H1 (cell line): ENCODE measurements at regions not wholly inside any gene's neighbourhood (a gene's known extent, or its start where the extent isn't known, plus 50 kb on each side); places are given as distances from the start of the nearest gene placed in this dataset.

Experiments used
- CTCF ChIA-PET: fragments of 300-600 bp; sonication (Branson Sonifier 250); formaldehyde crosslinking; loops from one replicate; lab custom pipeline; 2021; ENCODE audit not compliant: partially characterized antibody; lab: Charles Lee
- POLR2A ChIA-PET: fragments of 300-600 bp; sonication (Branson Sonifier 250); formaldehyde crosslinking; loops from one replicate; lab custom pipeline; 2021; ENCODE audit warnings: inconsistent platforms; ENCODE audit not compliant: partially characterized antibody; lab: Charles Lee
- DNase-seq, 2 experiments: peaks; one replicate each; pipeline versions ENCODE4 v3.0.0 to v3.0.0-alpha.2; 2010 to 2022; ENCODE audit warnings: low spot score in 2 of 2, low read depth in 1 of 2, mixed read lengths in 1 of 2
- FAIRE-seq: peaks from 2 replicates; lab custom pipeline; 2011; peaks lifted over from hg19 to GRCh38; lab: Jason Lieb, UNC
- H2AFZ ChIP-seq: 2 replicates; pipeline ENCODE4 v1.8.1; 2012; ENCODE audit warnings: low read length, inconsistent platforms
- H2AK5ac ChIP-seq: 2 replicates; pipeline ENCODE4 v1.6.1; 2013; ENCODE audit warnings: low read depth, low read length
- H2BK120ac ChIP-seq: replicated peaks from 2 replicates; pipeline ENCODE3; 2013; ENCODE audit warnings: low read depth, low read length, inconsistent platforms
- H2BK12ac ChIP-seq: 2 replicates; pipeline ENCODE4 v1.6.1; 2013; ENCODE audit warnings: low read depth, low read length
- H2BK15ac ChIP-seq: 2 replicates; pipeline ENCODE4 v1.6.1; 2013; ENCODE audit warnings: low read length
- H2BK20ac ChIP-seq: 2 replicates; pipeline ENCODE4 v1.6.1; 2013; ENCODE audit warnings: low read length
- H2BK5ac ChIP-seq: 2 replicates; pipeline ENCODE4 v1.6.1; 2013; ENCODE audit warnings: low read depth, low read length
- H3K14ac ChIP-seq: 2 replicates; pipeline ENCODE4 v1.6.1; 2013; ENCODE audit warnings: inconsistent platforms; ENCODE audit not compliant: insufficient read length
- H3K18ac ChIP-seq: 2 replicates; pipeline ENCODE4 v1.6.1; 2013; ENCODE audit warnings: low read length; ENCODE audit errors: extremely low read depth
- H3K23ac ChIP-seq: 2 replicates; pipeline ENCODE4 v1.6.1; 2013; ENCODE audit warnings: inconsistent platforms; ENCODE audit not compliant: insufficient read length
- H3K23me2 ChIP-seq: 2 replicates; pipeline ENCODE4 v1.6.1; 2013; ENCODE audit warnings: low read depth, low read length
- H3K27ac ChIP-seq: 2 replicates; pipeline ENCODE4 v1.6.1; 2011; ENCODE audit warnings: low read depth, low read length, inconsistent platforms
- H3K27me3 ChIP-seq, 4 experiments: replicated peaks in 1 of 4; 1 replicate in 1 of 4; 2 replicates in 3 of 4; pipeline versions ENCODE4 v1.6.1 to v1.8.1; 2011 to 2013; ENCODE audit warnings: low read length in 3 of 4, mild to moderate bottlenecking in 3 of 4, inconsistent platforms in 2 of 4, mixed read lengths in 2 of 4, moderate library complexity in 1 of 4; ENCODE audit not compliant: control insufficient read depth in 3 of 4, insufficient read depth in 3 of 4; ENCODE audit errors: extremely low read depth in 1 of 4
- H3K36me3 ChIP-seq, 4 experiments: 2 replicates each; pipeline versions ENCODE4 v1.6.1 to v1.8.1; 2011 to 2013; ENCODE audit warnings: mild to moderate bottlenecking in 4 of 4, low read length in 3 of 4, moderate library complexity in 2 of 4, control low read depth in 1 of 4, inconsistent platforms in 1 of 4; ENCODE audit not compliant: insufficient read depth in 4 of 4, control insufficient read depth in 2 of 4
- H3K4ac ChIP-seq: replicated peaks from 2 replicates; pipeline ENCODE3; 2013; ENCODE audit warnings: low read length, low read depth, mixed read lengths, inconsistent platforms; ENCODE audit not compliant: insufficient read length
- H3K4me1 ChIP-seq, 4 experiments: replicated peaks in 1 of 4; 1 replicate in 1 of 4; 2 replicates in 3 of 4; pipeline versions ENCODE4 v1.6.1 to v1.8.1; 2011 to 2013; ENCODE audit warnings: low read length in 3 of 4, inconsistent platforms in 2 of 4, mixed read lengths in 1 of 4; ENCODE audit not compliant: insufficient read depth in 4 of 4, control insufficient read depth in 3 of 4
- H3K4me2 ChIP-seq, 2 experiments: 2 replicates each; pipeline versions ENCODE4 v1.6.1 to v1.8.1; 2011 to 2013; ENCODE audit warnings: low read depth in 2 of 2, low read length in 2 of 2, control low read depth in 1 of 2, inconsistent platforms in 1 of 2, mild to moderate bottlenecking in 1 of 2; ENCODE audit not compliant: insufficient read depth in 1 of 2
- H3K4me3 ChIP-seq, 4 experiments: fragments of 200-600, 300-600 bp in 1 of 4; sonication (generic), shearing (Covaris generic), sonication (Bioruptor Twin) in 1 of 4; 2 replicates each; pipeline versions ENCODE4 v1.5.1 to v1.8.1; 2011 to 2016; ENCODE audit warnings: low read length in 4 of 4, low read depth in 3 of 4, control low read depth in 2 of 4, inconsistent platforms in 2 of 4, mild to moderate bottlenecking in 2 of 4, mixed read lengths in 1 of 4, moderate library complexity in 1 of 4; ENCODE audit not compliant: insufficient read depth in 2 of 4; ENCODE audit errors: extremely low read depth in 1 of 4
- H3K56ac ChIP-seq: replicated peaks from 2 replicates; pipeline ENCODE3; 2013; ENCODE audit warnings: low read depth, mild to moderate bottlenecking, mixed read lengths, low read length, inconsistent platforms; ENCODE audit not compliant: insufficient read length
- H3K79me1 ChIP-seq: 2 replicates; pipeline ENCODE4 v1.6.1; 2013; ENCODE audit warnings: low read depth, low read length, control low read depth
- H3K79me2 ChIP-seq, 2 experiments: 2 replicates each; pipeline versions ENCODE4 v1.6.1 to v1.8.1; 2012 to 2013; ENCODE audit warnings: low read length in 2 of 2, mild to moderate bottlenecking in 2 of 2, inconsistent platforms in 1 of 2; ENCODE audit not compliant: insufficient read depth in 2 of 2, control insufficient read depth in 1 of 2
- H3K9ac ChIP-seq, 4 experiments: replicated peaks in 1 of 4; 1 replicate in 1 of 4; 2 replicates in 3 of 4; pipeline versions ENCODE4 v1.6.1 to v1.8.1; 2011 to 2013; ENCODE audit warnings: low read depth in 3 of 4, low read length in 3 of 4, control low read depth in 2 of 4, mild to moderate bottlenecking in 2 of 4, moderate library complexity in 2 of 4, inconsistent platforms in 1 of 4; ENCODE audit errors: extremely low read depth in 1 of 4
- H3K9me3 ChIP-seq, 2 experiments: 2 replicates each; pipeline versions ENCODE4 v1.6.1 to v1.8.1; 2012 to 2013; ENCODE audit warnings: mild to moderate bottlenecking in 2 of 2, moderate library complexity in 2 of 2, control low read depth in 1 of 2, inconsistent platforms in 1 of 2, low read depth in 1 of 2, low read length in 1 of 2, mixed read lengths in 1 of 2; ENCODE audit not compliant: insufficient read depth in 2 of 2
- H4K20me1 ChIP-seq, 2 experiments: replicated peaks in 1 of 2; 2 replicates each; pipeline versions ENCODE3 to v1.8.1; 2011 to 2013; ENCODE audit warnings: inconsistent platforms in 2 of 2, low read length in 2 of 2, mild to moderate bottlenecking in 1 of 2; ENCODE audit not compliant: insufficient read depth in 2 of 2, control insufficient read depth in 1 of 2
- H4K5ac ChIP-seq: 2 replicates; pipeline ENCODE4 v1.6.1; 2013; ENCODE audit warnings: low read length, low read depth, mixed read lengths, inconsistent platforms; ENCODE audit not compliant: insufficient read length
- H4K8ac ChIP-seq: 2 replicates; pipeline ENCODE4 v1.8.0; 2013; ENCODE audit warnings: mild to moderate bottlenecking, moderate library complexity, low read length, inconsistent platforms; ENCODE audit not compliant: insufficient read depth; ENCODE audit errors: extremely low read depth
- H4K91ac ChIP-seq: replicated peaks from 2 replicates; pipeline ENCODE3; 2013; ENCODE audit warnings: low read length, mixed read lengths, inconsistent platforms; ENCODE audit not compliant: insufficient read length
- ASH2L ChIP-seq: fragments of 200-600, 300-600 bp; sonication (generic); IDR thresholded peaks from one replicate; pipeline ENCODE4 v1.7.1; 2017; ENCODE audit warnings: low read length
- ATF3 ChIP-seq: IDR thresholded peaks from 2 replicates; pipeline ENCODE4 v1.6.1; 2011; ENCODE audit warnings: low read depth, mild to moderate bottlenecking, low read length; ENCODE audit not compliant: insufficient read depth
- CBX8 ChIP-seq: fragments of 300-800, 300-1000 bp; sonication (generic); IDR thresholded peaks from 2 replicates; pipeline ENCODE4 v1.7.1; 2016; ENCODE audit warnings: low read depth, low read length, borderline replicate concordance
- HDAC6 ChIP-seq: IDR thresholded peaks from one replicate; pipeline ENCODE4 v1.7.1; 2012; ENCODE audit warnings: low read depth, mild to moderate bottlenecking, inconsistent platforms, low read length, moderate library complexity
- SUZ12 ChIP-seq: fragments of 200-600 bp; sonication (generic); IDR thresholded peaks from 2 replicates; pipeline ENCODE4 v1.6.1; 2012; ENCODE audit warnings: mild to moderate bottlenecking, inconsistent platforms, low read length, moderate library complexity, mixed read lengths
- WGBS, 2 experiments: shearing (Covaris generic) in 1 of 2; methylation state at CpG; one replicate each; pipeline versions ENCODE4 v1.1.6 to v1.1.7; 2013 to 2015; ENCODE audit warnings: low lambda C conversion rate in 2 of 2, mixed read lengths in 2 of 2, inconsistent platforms in 1 of 2, low coverage in 1 of 2, missing lambda C conversion rate in 1 of 2; ENCODE audit not compliant: insufficient replicate concordance in 2 of 2, insufficient coverage in 1 of 2, insufficient read length in 1 of 2; ENCODE audit errors: extremely low coverage in 1 of 2, missing lambda C conversion rate in 1 of 2; 5-methylcytosine and 5-hydroxymethylcytosine counted together
- TF ChIP-seq, protein P1 (sequence below): IDR thresholded peaks from 2 replicates; pipeline ENCODE4 v1.6.1; 2012; ENCODE audit warnings: low read length, inconsistent platforms

DNA sequence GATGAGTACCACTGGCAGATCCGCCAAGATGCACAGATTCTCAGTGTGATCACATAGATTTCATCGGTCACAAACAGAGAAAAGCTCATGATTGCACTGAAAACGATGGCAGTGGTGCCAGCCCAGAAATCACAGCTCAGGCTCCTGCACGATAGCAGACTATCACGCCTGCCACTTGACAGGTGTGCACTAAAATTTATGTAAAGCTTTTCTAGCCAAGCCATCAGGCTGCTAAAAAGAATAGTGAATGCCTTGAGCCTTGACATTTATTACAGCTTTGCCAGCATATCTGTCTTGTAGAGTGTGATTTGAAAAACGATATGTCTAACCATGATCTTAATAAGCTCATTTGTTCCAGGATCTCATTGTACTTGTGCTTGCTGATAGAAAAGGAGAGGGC lies 409.5 kb upstream of the CWC22 start:
- TF ChIP-seq ATF3 (no peak), SUZ12 (no peak), ASH2L (no peak), CBX8 (no peak), HDAC6 (no peak)
- TF ChIP-seq, protein P1, sequence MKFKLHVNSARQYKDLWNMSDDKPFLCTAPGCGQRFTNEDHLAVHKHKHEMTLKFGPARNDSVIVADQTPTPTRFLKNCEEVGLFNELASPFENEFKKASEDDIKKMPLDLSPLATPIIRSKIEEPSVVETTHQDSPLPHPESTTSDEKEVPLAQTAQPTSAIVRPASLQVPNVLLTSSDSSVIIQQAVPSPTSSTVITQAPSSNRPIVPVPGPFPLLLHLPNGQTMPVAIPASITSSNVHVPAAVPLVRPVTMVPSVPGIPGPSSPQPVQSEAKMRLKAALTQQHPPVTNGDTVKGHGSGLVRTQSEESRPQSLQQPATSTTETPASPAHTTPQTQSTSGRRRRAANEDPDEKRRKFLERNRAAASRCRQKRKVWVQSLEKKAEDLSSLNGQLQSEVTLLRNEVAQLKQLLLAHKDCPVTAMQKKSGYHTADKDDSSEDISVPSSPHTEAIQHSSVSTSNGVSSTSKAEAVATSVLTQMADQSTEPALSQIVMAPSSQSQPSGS = no peak
- TF ChIP-seq, all 59 proteins: peak for 0
- Histone ChIP-seq H3K4ac (no peak overlapping the region), H3K23me2 (no peaks in the 10 kb centered on the region), H3K23ac (no peak overlapping the region), H4K5ac (no peak overlapping the region), H3K14ac (no peak overlapping the region), H2BK12ac (no peak overlapping the region), H2BK120ac (no peak overlapping the region), H2AFZ (no peak overlapping the region), H4K20me1 (no peaks in the 10 kb centered on the region), H3K4me1 (no peaks in the 10 kb centered on the region), H3K18ac (no peak overlapping the region), H3K27ac (no peak overlapping the region), H3K27me3 (no peaks in the 10 kb centered on the region), H2BK20ac (no peak overlapping the region), H4K91ac (no peak overlapping the region), H4K8ac (no peak overlapping the region), H3K4me3 (no peak overlapping the region), H3K9ac (no peak overlapping the region), H3K79me2 (no peaks in the 10 kb centered on the region), H3K9me3 (no peaks in the 10 kb centered on the region), H2AK5ac (no peak overlapping the region), H3K4me2 (no peak overlapping the region), H2BK5ac (no peak overlapping the region), H2BK15ac (no peak overlapping the region), H3K79me1 (no peaks in the 10 kb centered on the region), H3K56ac (no peak overlapping the region), H3K36me3 (no peaks in the 10 kb centered on the region)
- CTCF ChIA-PET = interaction anchor here (2.4 kb wide), 1 partner anchor 293 kb away, joined by 7 read pairs; no protein-coding TSS in a partner anchor
- DNase-seq (no peak), FAIRE-seq (no peak)
- WGBS, 2 experiments = 90% methylated on average over 6 of the region's 6 CpGs; no CpG with 5 or more reads in 1 of the 2 experiments
- POLR2A ChIA-PET = no interaction called here
